ENCODE measurements at regions not wholly inside any gene's neighbourhood (a gene's known extent, or its start where the extent isn't known, plus 50 kb on each side); places are given as distances from the start of the nearest gene placed in this dataset.

- H3K9me3 ChIP-seq (ENCODE audit: control insufficient read depth in 1 of 2, low read length in 2 of 2): no peaks in the 10 kb centered on the region
- H3K4me1 ChIP-seq (ENCODE audit: control insufficient read depth in 1 of 2, insufficient read depth in 2 of 2, low read length in 2 of 2): no peaks in the 10 kb centered on the region
- H3K4me3 ChIP-seq (ENCODE audit: low read depth in 1 of 2, low read length in 2 of 2): no peak overlapping the region
- no peak overlapping the region for H3K27ac ChIP-seq (ENCODE audit: low read depth, low read length)
- H3K27me3 ChIP-seq (ENCODE audit: control insufficient read depth in 1 of 2, insufficient read depth in 2 of 2, low read length in 2 of 2): peaks cover 10 to 14% of the 10 kb centered on the region in 2 donors
- H3K36me3 ChIP-seq (ENCODE audit: control insufficient read depth in 1 of 2, insufficient read depth in 2 of 2, low read length in 2 of 2): no peaks in the 10 kb centered on the region
- no peak overlapping the region for H3K9ac ChIP-seq (ENCODE audit: low read depth in 1 of 2, low read length in 2 of 2)
Measured at GRCh38 chr17:79515110-79515509, 95.7 kb downstream of the RBFOX3 start.

GRCh38 chr17:79513820-79514535, 96.9 kb downstream of the RBFOX3 start:
- Histone ChIP-seq H3K27me3 (ENCODE audit: control insufficient read depth in 1 of 2, insufficient read depth in 2 of 2, low read length in 2 of 2) (peaks cover 2 to 10% of the 10 kb centered on the region in 2 donors), H3K36me3 (ENCODE audit: control insufficient read depth in 1 of 2, insufficient read depth in 2 of 2, low read length in 2 of 2) (no peaks in the 10 kb centered on the region)

GRCh38 chr17:79513206-79513605, 97.6 kb downstream of the RBFOX3 start:
- H3K9me3 ChIP-seq (ENCODE audit: control insufficient read depth in 1 of 2, low read length in 2 of 2): no peaks in the 10 kb centered on the region
- no peak overlapping the region for H3K9ac ChIP-seq (ENCODE audit: low read depth in 1 of 2, low read length in 2 of 2)
- H3K4me3 ChIP-seq (ENCODE audit: low read depth in 1 of 2, low read length in 2 of 2): no peak overlapping the region
- H3K27me3 ChIP-seq (ENCODE audit: control insufficient read depth in 1 of 2, insufficient read depth in 2 of 2, low read length in 2 of 2): peaks cover 2 to 6% of the 10 kb centered on the region in 2 donors
- H3K36me3 ChIP-seq (ENCODE audit: control insufficient read depth in 1 of 2, insufficient read depth in 2 of 2, low read length in 2 of 2): no peaks in the 10 kb centered on the region
- no peaks in the 10 kb centered on the region for H3K4me1 ChIP-seq (ENCODE audit: control insufficient read depth in 1 of 2, insufficient read depth in 2 of 2, low read length in 2 of 2)
- no peak overlapping the region for H3K27ac ChIP-seq (ENCODE audit: low read depth, low read length)

More at GRCh38 chr17:79513820-79514535, 96.9 kb downstream of the RBFOX3 start:
- Histone ChIP-seq H3K9ac (ENCODE audit: low read depth in 1 of 2, low read length in 2 of 2) (no peak overlapping the region), H3K4me3 (ENCODE audit: low read depth in 1 of 2, low read length in 2 of 2) (no peak overlapping the region), H3K9me3 (ENCODE audit: control insufficient read depth in 1 of 2, low read length in 2 of 2) (no peaks in the 10 kb centered on the region), H3K4me1 (ENCODE audit: control insufficient read depth in 1 of 2, insufficient read depth in 2 of 2, low read length in 2 of 2) (no peaks in the 10 kb centered on the region), H3K27ac (ENCODE audit: low read depth, low read length) (no peak overlapping the region)

DNA sequence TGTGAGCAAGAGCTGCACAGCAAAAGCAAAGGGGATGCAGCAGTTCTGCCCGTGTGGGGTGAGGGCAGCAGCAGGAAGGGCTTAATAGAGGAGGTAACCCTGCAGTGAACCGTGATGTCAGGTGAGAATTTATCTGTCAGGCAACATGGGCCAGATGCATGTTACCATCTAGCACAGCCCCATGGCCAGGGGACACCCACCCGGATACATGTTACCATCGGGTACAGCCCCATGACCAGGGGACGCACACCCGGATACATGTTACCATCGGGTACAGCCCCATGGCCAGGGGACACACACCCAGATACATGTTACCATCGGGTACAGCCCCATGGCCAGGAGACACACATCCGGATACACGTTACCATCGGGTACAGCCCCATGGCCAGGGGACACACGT, 99.4 kb downstream of the RBFOX3 start:
- Histone ChIP-seq H3K9ac (ENCODE audit: low read depth in 1 of 2, low read length in 2 of 2) (no peak overlapping the region), H3K36me3 (ENCODE audit: control insufficient read depth in 1 of 2, insufficient read depth in 2 of 2, low read length in 2 of 2) (no peaks in the 10 kb centered on the region), H3K27me3 (ENCODE audit: control insufficient read depth in 1 of 2, insufficient read depth in 2 of 2, low read length in 2 of 2) (no peaks in the 10 kb centered on the region), H3K27ac (ENCODE audit: low read depth, low read length) (no peak overlapping the region), H3K4me1 (ENCODE audit: control insufficient read depth in 1 of 2, insufficient read depth in 2 of 2, low read length in 2 of 2) (no peaks in the 10 kb centered on the region), H3K4me3 (ENCODE audit: low read depth in 1 of 2, low read length in 2 of 2) (no peak overlapping the region), H3K9me3 (ENCODE audit: control insufficient read depth in 1 of 2, low read length in 2 of 2) (no peaks in the 10 kb centered on the region)

GRCh38 chr17:79510071-79510470, 100.8 kb downstream of the RBFOX3 start:
- no peaks in the 10 kb centered on the region for H3K9me3 ChIP-seq (ENCODE audit: control insufficient read depth in 1 of 2, low read length in 2 of 2)
- no peak overlapping the region for H3K27ac ChIP-seq (ENCODE audit: low read depth, low read length)
- H3K4me3 ChIP-seq (ENCODE audit: low read depth in 1 of 2, low read length in 2 of 2): no peak overlapping the region
- no peak overlapping the region for H3K9ac ChIP-seq (ENCODE audit: low read depth in 1 of 2, low read length in 2 of 2)
- no peaks in the 10 kb centered on the region for H3K4me1 ChIP-seq (ENCODE audit: control insufficient read depth in 1 of 2, insufficient read depth in 2 of 2, low read length in 2 of 2)
- H3K27me3 ChIP-seq (ENCODE audit: control insufficient read depth in 1 of 2, insufficient read depth in 2 of 2, low read length in 2 of 2): no peaks in the 10 kb centered on the region
- H3K36me3 ChIP-seq (ENCODE audit: control insufficient read depth in 1 of 2, insufficient read depth in 2 of 2, low read length in 2 of 2): no peaks in the 10 kb centered on the region

- Histone ChIP-seq H3K36me3 (ENCODE audit: control insufficient read depth in 1 of 2, insufficient read depth in 2 of 2, low read length in 2 of 2) (no peaks in the 10 kb centered on the region), H3K4me3 (ENCODE audit: low read depth in 1 of 2, low read length in 2 of 2) (no peak overlapping the region), H3K9ac (ENCODE audit: low read depth in 1 of 2, low read length in 2 of 2) (no peak overlapping the region), H3K9me3 (ENCODE audit: control insufficient read depth in 1 of 2, low read length in 2 of 2) (no peaks in the 10 kb centered on the region), H3K4me1 (ENCODE audit: control insufficient read depth in 1 of 2, insufficient read depth in 2 of 2, low read length in 2 of 2) (no peaks in the 10 kb centered on the region), H3K27me3 (ENCODE audit: control insufficient read depth in 1 of 2, insufficient read depth in 2 of 2, low read length in 2 of 2) (no peaks in the 10 kb centered on the region), H3K27ac (ENCODE audit: low read depth, low read length) (no peak overlapping the region)
Measured at GRCh38 chr17:79509490-79509889, 101.4 kb downstream of the RBFOX3 start.

DNA sequence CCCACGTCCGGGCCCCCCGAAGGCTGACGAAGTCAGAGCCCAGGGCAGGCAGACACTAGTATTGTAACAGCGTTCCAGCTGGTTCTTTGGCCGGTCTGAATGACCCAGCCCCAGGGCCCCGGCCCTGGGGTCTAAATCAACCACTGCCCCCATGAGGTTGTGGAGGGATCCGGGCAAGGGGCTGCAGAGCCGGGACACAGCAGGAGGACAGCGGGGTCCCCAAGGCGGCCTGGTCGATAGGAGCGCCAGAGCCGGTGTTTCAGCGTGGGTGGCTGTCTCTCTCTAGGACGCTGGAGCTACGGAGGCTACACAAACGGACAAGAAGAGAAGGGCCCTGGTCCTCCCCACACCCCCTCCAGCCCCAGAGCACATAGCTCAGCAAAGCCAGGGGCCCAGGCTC, 101.8 kb downstream of the RBFOX3 start:
- H3K36me3 ChIP-seq (ENCODE audit: control insufficient read depth in 1 of 2, insufficient read depth in 2 of 2, low read length in 2 of 2): no peaks in the 10 kb centered on the region
- H3K4me1 ChIP-seq (ENCODE audit: control insufficient read depth in 1 of 2, insufficient read depth in 2 of 2, low read length in 2 of 2): no peaks in the 10 kb centered on the region
- no peak overlapping the region for H3K9ac ChIP-seq (ENCODE audit: low read depth in 1 of 2, low read length in 2 of 2)
- H3K27me3 ChIP-seq (ENCODE audit: control insufficient read depth in 1 of 2, insufficient read depth in 2 of 2, low read length in 2 of 2): peaks cover 0 to 2% of the 10 kb centered on the region in 2 donors
- H3K9me3 ChIP-seq (ENCODE audit: control insufficient read depth in 1 of 2, low read length in 2 of 2): no peaks in the 10 kb centered on the region
- no peak overlapping the region for H3K27ac ChIP-seq (ENCODE audit: low read depth, low read length)
- H3K4me3 ChIP-seq (ENCODE audit: low read depth in 1 of 2, low read length in 2 of 2): no peak overlapping the region

DNA sequence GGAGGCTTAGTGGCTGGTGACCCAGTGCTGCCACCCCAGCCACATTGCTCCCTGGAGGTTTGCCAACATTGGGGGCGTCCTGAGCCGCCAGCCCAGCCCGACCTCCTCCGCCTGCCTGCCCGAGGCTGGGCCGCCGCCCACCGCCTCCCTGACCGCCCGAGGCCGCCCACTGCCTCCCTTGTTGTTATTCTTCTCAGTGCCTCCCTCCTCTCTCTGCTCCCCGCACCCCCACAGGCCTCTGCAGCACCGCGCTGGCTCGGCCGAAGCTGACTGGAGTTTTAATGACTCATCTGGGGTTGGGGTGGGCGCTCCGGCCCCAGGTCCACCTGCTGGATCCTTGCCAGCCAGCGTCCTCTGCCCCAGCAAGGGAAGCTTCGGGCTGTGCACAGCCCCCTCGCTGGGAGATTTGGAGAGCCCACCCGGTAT, 102.5 kb downstream of the RBFOX3 start:
- Histone ChIP-seq H3K27ac (ENCODE audit: low read depth, low read length) (no peak overlapping the region), H3K4me3 (ENCODE audit: low read depth in 1 of 2, low read length in 2 of 2) (no peak overlapping the region), H3K9me3 (ENCODE audit: control insufficient read depth in 1 of 2, low read length in 2 of 2) (no peaks in the 10 kb centered on the region), H3K27me3 (ENCODE audit: control insufficient read depth in 1 of 2, insufficient read depth in 2 of 2, low read length in 2 of 2) (peaks cover 0 to 2% of the 10 kb centered on the region in 2 donors), H3K36me3 (ENCODE audit: control insufficient read depth in 1 of 2, insufficient read depth in 2 of 2, low read length in 2 of 2) (no peaks in the 10 kb centered on the region), H3K4me1 (ENCODE audit: control insufficient read depth in 1 of 2, insufficient read depth in 2 of 2, low read length in 2 of 2) (no peaks in the 10 kb centered on the region), H3K9ac (ENCODE audit: low read depth in 1 of 2, low read length in 2 of 2) (no peak overlapping the region)

DNA sequence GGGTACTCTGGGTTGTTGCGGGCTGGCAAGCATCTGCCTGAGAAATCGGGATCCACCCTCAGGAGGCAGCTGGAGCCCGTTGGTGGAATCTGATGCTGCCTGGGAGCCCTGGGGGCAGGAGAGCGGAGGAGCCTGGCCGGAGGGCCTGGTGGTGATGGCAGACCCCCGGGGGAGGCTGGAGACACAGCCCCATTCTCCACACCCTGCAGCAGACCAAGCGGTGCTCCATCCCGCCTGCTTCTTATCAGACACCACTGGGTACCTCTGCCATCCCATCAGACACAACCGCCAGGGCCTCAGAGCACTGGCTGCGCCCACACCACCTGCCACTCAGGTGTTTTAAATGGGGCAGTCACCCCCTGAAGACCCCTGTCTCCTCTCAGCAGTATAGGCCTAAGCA, 103.9 kb downstream of the RBFOX3 start:
- no peaks in the 10 kb centered on the region for H3K4me1 ChIP-seq (ENCODE audit: control insufficient read depth in 1 of 2, insufficient read depth in 2 of 2, low read length in 2 of 2)
- H3K27ac ChIP-seq (ENCODE audit: low read depth, low read length): no peak overlapping the region
- no peaks in the 10 kb centered on the region for H3K9me3 ChIP-seq (ENCODE audit: control insufficient read depth in 1 of 2, low read length in 2 of 2)
- H3K9ac ChIP-seq (ENCODE audit: low read depth in 1 of 2, low read length in 2 of 2): no peak overlapping the region
- H3K4me3 ChIP-seq (ENCODE audit: low read depth in 1 of 2, low read length in 2 of 2): no peak overlapping the region
- H3K27me3 ChIP-seq (ENCODE audit: control insufficient read depth in 1 of 2, insufficient read depth in 2 of 2, low read length in 2 of 2): peaks cover 0 to 2% of the 10 kb centered on the region in 2 donors
- no peaks in the 10 kb centered on the region for H3K36me3 ChIP-seq (ENCODE audit: control insufficient read depth in 1 of 2, insufficient read depth in 2 of 2, low read length in 2 of 2)

DNA sequence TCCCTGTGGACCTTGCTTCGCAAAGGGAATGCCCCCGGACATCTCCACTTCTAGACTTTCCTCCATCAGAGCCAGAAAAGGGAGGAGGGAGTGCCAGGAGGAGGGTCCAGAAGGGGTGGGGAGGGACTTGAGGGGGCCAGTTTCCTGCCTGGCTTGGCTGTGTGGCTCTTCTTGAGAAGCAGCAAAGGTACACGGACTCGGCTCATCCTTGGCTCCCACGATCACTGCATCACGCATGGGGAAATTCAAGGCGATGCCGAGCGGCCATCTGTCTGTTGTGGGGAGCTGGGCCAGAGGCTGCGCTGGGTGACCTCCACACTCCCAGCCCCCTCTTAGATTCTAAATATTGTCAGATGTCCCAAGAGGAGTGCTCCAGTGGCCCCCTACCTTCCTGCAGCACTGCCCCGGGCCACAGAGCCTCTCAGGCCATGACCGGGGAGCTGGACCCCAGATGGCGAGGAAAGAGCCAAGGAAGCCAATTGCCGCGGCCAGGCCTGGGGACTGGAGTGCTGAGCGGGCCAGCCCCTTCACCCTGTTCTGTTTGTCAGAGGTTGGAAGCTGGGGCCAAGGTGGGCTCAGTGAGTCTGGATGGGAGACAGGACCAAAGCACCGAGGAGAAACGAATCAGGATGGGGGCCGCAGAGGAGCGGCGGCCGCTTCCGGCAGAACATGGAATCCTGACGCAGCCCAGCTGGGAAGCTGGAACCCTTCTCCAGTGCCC, 104.5 kb downstream of the RBFOX3 start:
- Histone ChIP-seq H3K4me1 (ENCODE audit: control insufficient read depth in 1 of 2, insufficient read depth in 2 of 2, low read length in 2 of 2) (no peaks in the 10 kb centered on the region), H3K27ac (ENCODE audit: low read depth, low read length) (no peak overlapping the region), H3K9me3 (ENCODE audit: control insufficient read depth in 1 of 2, low read length in 2 of 2) (no peaks in the 10 kb centered on the region), H3K4me3 (ENCODE audit: low read depth in 1 of 2, low read length in 2 of 2) (no peak overlapping the region), H3K27me3 (ENCODE audit: control insufficient read depth in 1 of 2, insufficient read depth in 2 of 2, low read length in 2 of 2) (peaks cover 0 to 2% of the 10 kb centered on the region in 2 donors), H3K9ac (ENCODE audit: low read depth in 1 of 2, low read length in 2 of 2) (no peak overlapping the region), H3K36me3 (ENCODE audit: control insufficient read depth in 1 of 2, insufficient read depth in 2 of 2, low read length in 2 of 2) (no peaks in the 10 kb centered on the region)

Data from duodenal mucosa (tissue), 2 donors.